Ovary (tissue), 7 donors: ENCODE measurements at regions not wholly inside any gene's neighbourhood (a gene's known extent, or its start where the extent isn't known, plus 50 kb on each side); places are given as distances from the start of the nearest gene placed in this dataset.

Source experiments
- DNase-seq, 5 donors: peaks; one replicate each; pipeline ENCODE4 v3.0.0-alpha.2; 2019 to 2020
- H3K27ac ChIP-seq, 2 donors: fragments of 200-600 bp; one replicate each; pipeline versions ENCODE4 v1.5.1 to v1.8.0; 2019 to 2022
- H3K27me3 ChIP-seq: fragments of 200-600 bp; one replicate; pipeline ENCODE4 v1.8.0; 2022
- H3K36me3 ChIP-seq: fragments of 200-600 bp; sonication (generic); one replicate; pipeline ENCODE4 v1.5.1; 2019
- H3K4me1 ChIP-seq: one replicate; pipeline ENCODE4 v1.8.1; 2013; ENCODE audit warnings: mild to moderate bottlenecking, moderate library complexity; ENCODE audit not compliant: insufficient read depth
- H3K4me3 ChIP-seq: fragments of 200-600 bp; sonication (generic); one replicate; pipeline ENCODE4 v1.5.1; 2017
- H3K9me3 ChIP-seq, 2 donors: fragments of 200-600 bp in 1 of 2; sonication (generic) in 1 of 2; one replicate each; pipeline versions ENCODE4 v1.5.1 to v1.8.1; 2013 to 2019; ENCODE audit warnings: mild to moderate bottlenecking in 1 of 2, moderate library complexity in 1 of 2
- CTCF ChIP-seq, 3 donors: fragments of 450-650 bp in 2 of 3; fragments of 200-600 bp in 1 of 3; IDR thresholded peaks; one replicate each; pipeline versions ENCODE4 v1.5.1 to v1.8.0; 2016 to 2022; ENCODE audit warnings: antibody characterized with exemption in 3 of 3, mild to moderate bottlenecking in 1 of 3
- EP300 ChIP-seq: sonication (generic); formaldehyde crosslinking; IDR thresholded peaks from one replicate; pipeline ENCODE4 v1.6.1; 2017; ENCODE audit warnings: antibody characterized with exemption
- POLR2A ChIP-seq: fragments of 450-650 bp; IDR thresholded peaks from one replicate; pipeline ENCODE4 v1.6.1; 2017; ENCODE audit warnings: antibody characterized with exemption, mild to moderate bottlenecking, moderate library complexity
- WGBS, 3 donors: extraction: QIAGEN DNeasy Blood & Tissue Kit in 1 of 3; methylation state at CpG; one replicate each; pipeline versions ENCODE4 v1.1.5 to v1.1.7; 2013 to 2017; 5-methylcytosine and 5-hydroxymethylcytosine counted together
- intact Hi-C, 4 donors: fragments of 100-400 bp; cut with DNase I; formaldehyde crosslinking; loops; one replicate each; pipeline versions ENCODE4 v1.11.0 to v1.15.1; 2022 to 2023
- donor health status: DM: no; HTN: no; CAD: no; lungs with moderate emphysema.
- donor health status: DM: no; HTN: no; CAD: no.
- donor health status: Bipolar disorder and iron deficiency.
- donor health status: DM: no; HTN: no; CAD: no.
- donor health status: DM: yes; HTN: yes; CAD: no.

- H3K9me3 ChIP-seq = no peaks in the 10 kb centered on the region
- WGBS, 3 donors = 50 to 60% (median 54%) methylated on average over 6 of the region's 6 CpGs
- DNase-seq = no peak
- no peak overlapping the region for H3K4me3 ChIP-seq
- intact Hi-C loops = no loop called here
- H3K4me1 ChIP-seq = no peaks in the 10 kb centered on the region
- TF ChIP-seq POLR2A (no peak), EP300 (no peak), CTCF (IDR thresholded peaks at IDR 0.05) (no peak)
- no peaks in the 10 kb centered on the region for H3K36me3 ChIP-seq
- no peaks in the 10 kb centered on the region for H3K27me3 ChIP-seq
- no peak overlapping the region for H3K27ac ChIP-seq
Measured at GRCh38 chr20:41861772-41862422, 243.7 kb upstream of the CHD6 start.

- TF ChIP-seq POLR2A (no peak), CTCF (IDR thresholded peaks at IDR 0.05) (no peak), EP300 (no peak)
Measured at GRCh38 chr20:41854765-41855164, 236.6 kb upstream of the CHD6 start.

GRCh38 chr20:41853806-41854205 lies 235.6 kb upstream of the CHD6 start:
- TF ChIP-seq EP300 (no peak), POLR2A (no peak), CTCF (IDR thresholded peaks at IDR 0.05) (no peak)
- H3K4me1 ChIP-seq = no peaks in the 10 kb centered on the region
- no peaks in the 10 kb centered on the region for H3K27me3 ChIP-seq
- no peaks in the 10 kb centered on the region for H3K9me3 ChIP-seq
- H3K4me3 ChIP-seq = no peak overlapping the region
- intact Hi-C loops = no loop called here
- 5 to 17% (median 10%) methylated on average over 2 of the region's 2 CpGs for WGBS, 3 donors
- no peak for DNase-seq
- no peak overlapping the region for H3K27ac ChIP-seq
- H3K36me3 ChIP-seq = no peaks in the 10 kb centered on the region

More at GRCh38 chr20:41854765-41855164, 236.6 kb upstream of the CHD6 start:
- H3K4me1 ChIP-seq = no peaks in the 10 kb centered on the region
- no peaks in the 10 kb centered on the region for H3K36me3 ChIP-seq
- H3K27ac ChIP-seq = no peak overlapping the region
- intact Hi-C loops = no loop called here
- H3K27me3 ChIP-seq = no peaks in the 10 kb centered on the region
- WGBS, 3 donors = 63 to 76% (median 71%) methylated on average over 3 of the region's 3 CpGs
- DNase-seq = no peak
- H3K4me3 ChIP-seq = no peak overlapping the region
- H3K9me3 ChIP-seq = no peaks in the 10 kb centered on the region

- Histone ChIP-seq H3K4me3 (no peak overlapping the region), H3K27ac (no peak overlapping the region), H3K9me3 (no peaks in the 10 kb centered on the region), H3K27me3 (no peaks in the 10 kb centered on the region), H3K36me3 (no peaks in the 10 kb centered on the region), H3K4me1 (no peaks in the 10 kb centered on the region)
- TF ChIP-seq CTCF (IDR thresholded peaks at IDR 0.05) (no peak), POLR2A (no peak), EP300 (no peak)
- intact Hi-C loops = no loop called here
- DNase-seq = no peak
- WGBS, 3 donors = 82 to 88% (median 85%) methylated on average over 3 of the region's 3 CpGs
Measured at GRCh38 chr20:41848180-41848579, 230.0 kb upstream of the CHD6 start.
